Central memory CD4-positive, alpha-beta T cell (primary cell): ENCODE measurements at regions not wholly inside any gene's neighbourhood (a gene's known extent, or its start where the extent isn't known, plus 50 kb on each side); places are given as distances from the start of the nearest gene placed in this dataset.

Source experiments
- DNase-seq: peaks from one replicate; pipeline ENCODE4 v3.0.0; 2022

DNA sequence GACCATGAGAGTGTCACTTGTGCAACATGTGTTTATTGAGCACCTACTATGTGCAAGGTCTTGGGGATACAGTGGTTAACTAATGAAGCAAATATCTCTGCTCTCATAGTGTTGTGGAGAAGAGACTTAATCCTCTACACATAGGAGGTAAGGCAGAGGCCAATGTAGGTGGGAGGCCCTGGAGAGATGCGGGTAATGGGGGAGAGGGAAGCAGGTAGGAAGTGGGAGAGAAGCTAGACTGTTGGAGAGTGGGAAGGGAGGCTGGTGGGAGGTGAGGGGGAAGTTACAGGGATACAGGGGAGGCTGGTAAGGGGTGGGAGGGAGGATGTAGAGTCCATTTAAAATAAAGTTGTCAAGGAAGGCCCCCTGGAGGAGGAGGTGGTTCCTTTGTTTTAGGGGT lies 240.0 kb downstream of the MIAT start:
- no peak for DNase-seq

DNA sequence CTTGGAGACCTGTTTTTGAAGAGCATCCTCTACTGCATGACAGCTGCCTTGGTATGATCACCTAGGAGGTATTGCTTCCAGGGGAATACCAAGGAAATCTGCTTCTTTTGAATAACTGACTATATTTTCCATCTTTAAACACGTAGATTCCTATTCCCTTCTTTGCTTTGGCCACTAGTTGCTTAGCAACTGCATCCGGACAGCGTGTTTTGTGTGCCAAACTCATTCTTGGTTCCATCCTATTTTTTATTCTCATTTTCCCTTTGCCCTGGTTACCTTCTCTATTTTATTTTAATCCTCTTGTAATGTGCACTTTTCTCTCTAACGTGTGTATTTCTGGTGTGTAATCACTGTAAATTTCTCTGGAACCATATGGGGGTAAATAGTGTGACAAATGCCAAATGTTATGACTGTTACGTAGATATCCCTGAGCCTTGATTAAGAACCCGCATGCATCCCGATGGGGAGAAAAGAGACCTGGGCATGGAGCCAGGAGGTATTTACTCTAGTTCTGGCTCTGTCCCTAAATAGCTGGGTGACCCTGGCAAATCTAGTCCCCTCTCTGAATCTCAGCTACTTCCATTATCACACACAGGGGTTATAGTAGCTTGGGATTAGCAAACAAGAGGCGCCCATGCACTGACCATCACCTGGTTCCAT lies 241.7 kb downstream of the MIAT start:
- DNase-seq = no peak

DNA sequence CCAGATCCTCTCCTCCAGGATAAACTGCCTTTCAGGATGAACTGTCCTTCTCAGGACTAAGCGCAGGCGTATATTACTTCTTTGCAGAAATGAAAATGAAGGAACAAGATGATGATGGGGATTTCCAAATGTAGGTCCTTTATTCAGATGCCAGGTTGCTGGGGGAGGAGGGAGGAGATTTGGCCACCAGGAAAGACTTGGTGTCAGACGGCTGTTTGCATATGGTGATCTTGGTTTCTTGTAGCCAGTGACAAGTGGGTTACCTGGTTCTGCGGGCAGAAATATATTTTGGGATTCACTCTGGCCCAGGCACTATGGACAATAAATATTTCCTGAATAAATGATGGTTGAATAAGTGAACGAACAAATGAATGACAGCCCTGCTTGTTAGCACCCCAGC lies 243.4 kb downstream of the MIAT start:
- no peak for DNase-seq

DNA sequence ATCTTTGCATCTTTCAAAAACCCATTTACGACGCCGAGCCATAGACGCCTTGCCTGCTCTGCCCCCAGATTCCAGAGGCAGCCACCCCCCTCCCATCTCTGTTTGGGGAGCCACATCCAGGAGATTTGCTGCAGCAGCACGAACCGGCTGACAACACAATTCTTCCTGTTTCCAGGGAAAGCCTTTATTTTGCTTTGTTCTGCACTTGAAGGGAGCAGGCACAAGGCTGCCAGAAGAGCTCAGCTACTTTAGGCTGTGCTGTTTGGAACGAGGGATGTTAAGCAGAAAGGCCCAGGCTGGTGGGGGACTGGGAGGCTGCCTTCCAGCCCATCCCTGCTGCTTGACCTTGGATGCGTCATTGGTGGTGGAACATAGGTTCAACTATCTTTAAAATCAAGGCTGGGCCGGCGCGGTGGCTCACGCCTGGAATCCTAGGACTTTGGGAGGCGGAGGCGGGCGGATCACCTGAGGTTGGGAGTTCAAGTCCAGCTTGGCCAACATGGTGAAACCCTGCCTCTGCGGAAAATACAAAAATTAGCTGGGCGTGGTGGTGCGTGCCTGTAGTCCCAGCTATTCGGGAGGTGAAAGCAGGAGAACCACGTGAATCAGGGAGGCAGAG lies 243.9 kb downstream of the MIAT start:
- DNase-seq = no peak

DNA sequence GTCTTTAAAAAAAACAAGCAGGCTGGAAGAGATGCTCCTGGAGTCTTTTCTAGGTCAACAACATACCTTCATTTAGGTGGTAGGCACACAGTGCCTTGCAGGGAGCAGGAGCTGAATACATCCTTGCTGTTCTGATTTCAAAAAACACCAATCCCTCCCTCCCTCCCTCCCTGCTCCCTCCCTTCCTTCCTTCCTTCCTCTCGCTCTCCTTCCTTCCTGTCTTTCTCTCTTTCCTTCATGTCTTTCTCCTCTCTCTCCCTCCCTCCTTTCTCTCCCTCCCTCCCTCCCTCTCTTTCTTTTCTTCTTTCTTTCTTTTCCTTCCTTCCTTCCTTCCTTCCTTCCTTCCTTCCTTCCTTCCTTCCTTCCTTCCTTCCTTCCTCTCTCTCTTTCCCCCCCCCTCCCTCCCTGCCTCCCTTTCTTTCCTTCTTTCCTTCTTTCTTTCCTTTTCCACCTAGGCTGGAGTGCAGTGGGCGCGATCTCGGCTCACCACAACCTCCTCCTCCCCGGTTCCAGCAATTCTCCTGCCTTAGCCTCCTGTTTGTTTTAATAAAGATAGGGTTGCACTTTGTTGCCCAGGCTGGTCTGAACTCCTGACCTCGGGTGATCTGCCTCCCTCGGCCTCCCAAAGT lies 245.1 kb downstream of the MIAT start:
- DNase-seq = no peak

DNA sequence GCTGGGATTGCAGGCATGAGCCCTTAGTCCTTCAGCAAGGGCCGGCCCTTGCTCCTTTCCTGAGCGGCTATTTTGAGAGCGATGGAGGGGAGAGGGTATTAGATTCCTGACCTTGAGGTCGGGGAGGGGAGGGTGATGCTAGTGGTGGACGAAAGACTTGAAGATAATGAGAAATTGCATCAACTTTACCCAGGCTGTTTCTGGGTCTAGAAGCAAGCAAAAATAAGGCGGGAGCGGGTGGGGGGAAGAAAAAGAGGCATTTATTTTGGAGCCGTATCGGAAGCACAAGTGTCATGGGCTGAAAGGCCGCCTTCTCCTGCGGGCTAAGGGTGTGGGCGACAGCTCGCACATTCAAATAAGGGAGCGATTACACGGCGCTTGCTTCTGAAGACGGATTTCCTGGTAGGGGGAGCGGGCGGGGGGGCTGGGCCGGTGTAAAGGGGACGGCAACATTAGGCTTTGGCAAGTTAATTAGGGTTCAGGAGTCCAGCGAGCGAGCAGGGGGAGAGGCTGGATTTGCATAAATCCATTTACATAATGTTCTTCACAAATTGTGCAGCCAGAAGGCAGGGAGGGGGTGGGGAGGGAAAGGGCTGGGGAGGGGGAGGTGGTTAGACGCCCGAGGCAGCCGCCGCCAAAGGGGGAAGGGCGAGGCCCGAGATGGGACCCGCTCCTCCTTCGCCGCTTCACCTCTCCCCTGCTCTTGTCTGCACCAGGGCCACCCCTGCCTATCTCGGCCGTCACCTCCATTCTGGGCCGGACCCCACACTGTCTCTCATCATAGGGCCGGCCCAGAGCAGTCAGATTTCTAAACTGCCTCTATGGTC lies 245.9 kb downstream of the MIAT start:
- no peak for DNase-seq

DNA sequence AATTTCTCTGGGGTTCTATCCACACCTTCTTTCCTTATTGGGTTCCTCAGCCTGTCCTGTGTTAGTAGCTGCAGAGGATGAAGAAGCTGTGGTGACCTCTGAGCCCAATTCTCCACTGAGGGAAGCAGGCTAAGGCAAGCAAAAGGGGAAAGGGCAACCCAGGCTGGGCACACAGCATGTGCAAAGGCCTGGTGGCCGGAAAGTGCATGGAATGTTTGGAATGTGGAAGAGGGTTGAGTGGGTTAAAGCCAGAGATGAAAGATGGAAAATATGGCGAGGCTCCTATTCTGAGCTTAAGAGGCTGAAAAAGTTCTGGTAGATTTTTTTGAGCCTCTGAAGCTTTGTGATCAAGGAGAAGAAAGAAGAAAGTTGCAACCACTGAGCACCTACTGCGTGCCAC lies 247.1 kb downstream of the MIAT start:
- no peak for DNase-seq

DNA sequence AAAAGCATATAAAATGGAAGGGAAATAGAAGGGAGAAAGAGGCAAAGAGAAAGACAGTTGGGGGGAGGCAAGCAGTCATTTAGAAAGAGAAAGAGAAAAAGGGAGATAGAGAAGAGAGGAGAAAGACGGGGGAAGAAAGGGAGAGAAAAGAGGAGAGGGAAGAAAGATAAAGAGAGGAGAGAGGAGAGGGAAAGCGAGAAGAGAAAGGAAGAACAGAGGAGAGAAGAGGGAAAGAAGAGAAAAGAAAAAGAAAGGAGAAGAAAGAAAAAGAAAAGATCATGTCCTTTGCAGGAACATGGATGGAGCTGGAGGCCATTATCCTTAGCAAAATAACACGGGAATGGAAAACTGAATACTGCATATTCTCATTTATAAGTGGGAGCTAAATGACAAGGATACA lies 247.7 kb downstream of the MIAT start:
- no peak for DNase-seq

DNA sequence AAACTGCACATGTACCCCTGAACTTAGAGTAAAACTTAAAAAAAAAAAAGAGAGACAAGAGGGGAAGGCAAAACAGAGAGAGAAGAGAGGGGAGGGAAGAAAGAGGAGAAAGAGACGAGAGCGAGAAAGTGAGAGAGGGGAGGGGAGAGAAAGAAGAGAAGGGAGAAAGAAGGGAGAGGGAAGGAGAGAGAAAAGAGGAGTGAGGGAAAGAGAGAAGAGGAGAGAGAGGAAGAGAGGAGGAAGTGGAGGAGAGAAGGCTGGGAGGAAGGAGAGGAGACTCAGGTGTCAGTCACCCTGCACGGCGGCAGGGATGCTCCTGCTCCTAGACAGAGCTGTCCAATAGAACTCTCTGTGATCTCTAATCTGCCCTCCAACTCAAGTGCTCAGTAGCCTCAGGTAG lies 248.3 kb downstream of the MIAT start:
- DNase-seq = no peak

DNA sequence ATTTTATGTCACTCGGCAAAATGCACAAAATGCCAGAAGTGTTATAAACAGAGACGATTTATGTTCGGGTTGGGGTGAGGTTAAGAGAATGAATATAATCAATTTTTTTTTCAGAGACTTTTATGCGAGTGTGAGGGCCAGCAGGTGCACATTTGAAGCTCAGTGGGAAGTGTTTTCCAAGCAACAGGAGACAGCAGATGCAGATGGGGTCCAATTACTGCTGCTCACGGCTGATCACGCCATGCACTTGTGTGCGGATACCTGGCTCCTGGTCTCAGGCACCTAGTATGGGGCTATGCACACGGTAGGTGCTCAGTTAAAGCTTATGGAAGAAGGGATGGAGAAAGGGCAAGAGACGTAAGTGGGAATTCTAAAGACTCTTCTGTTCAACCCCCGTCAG lies 249.1 kb downstream of the MIAT start:
- no peak for DNase-seq

DNA sequence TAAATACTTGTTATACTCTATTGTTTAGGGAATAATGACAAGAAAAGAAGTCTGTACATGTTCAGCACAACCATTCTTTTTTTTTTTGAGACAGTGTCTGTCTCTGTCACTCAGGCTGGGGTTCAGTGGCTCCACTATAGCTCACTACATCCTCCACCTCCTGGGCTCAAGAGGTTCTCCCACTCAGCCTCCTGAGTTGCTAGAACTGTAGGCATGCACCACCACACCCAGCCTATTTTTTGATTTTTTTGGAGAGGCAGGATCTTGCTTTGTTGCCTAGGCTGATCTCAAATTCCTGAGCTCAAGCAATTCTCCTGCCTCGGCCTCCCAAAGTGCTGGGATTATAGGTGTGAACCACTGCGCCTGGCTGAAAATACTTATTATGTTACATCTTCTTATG lies 250.0 kb downstream of the MIAT start:
- no peak for DNase-seq

DNA sequence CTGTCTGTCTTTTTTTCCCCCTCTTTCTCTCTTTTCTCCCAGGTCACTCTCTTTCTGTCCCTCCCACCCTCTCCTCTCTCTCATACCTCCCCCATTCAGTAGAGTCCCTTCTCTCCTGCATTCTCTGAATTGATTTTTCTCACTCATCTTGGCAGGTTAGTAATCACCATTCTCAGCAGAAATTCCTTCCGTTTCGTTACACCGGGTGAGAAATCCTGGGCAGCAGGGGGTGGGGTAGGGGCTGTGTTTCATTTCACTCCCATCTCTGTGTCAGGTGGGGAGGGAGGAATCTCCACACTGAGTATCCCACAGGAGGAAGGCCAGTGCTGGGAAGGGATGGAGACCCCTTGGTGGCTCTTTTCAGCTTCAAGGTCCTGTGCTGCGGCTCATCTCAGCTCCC lies 253.5 kb downstream of the MIAT start:
- no peak for DNase-seq

DNA sequence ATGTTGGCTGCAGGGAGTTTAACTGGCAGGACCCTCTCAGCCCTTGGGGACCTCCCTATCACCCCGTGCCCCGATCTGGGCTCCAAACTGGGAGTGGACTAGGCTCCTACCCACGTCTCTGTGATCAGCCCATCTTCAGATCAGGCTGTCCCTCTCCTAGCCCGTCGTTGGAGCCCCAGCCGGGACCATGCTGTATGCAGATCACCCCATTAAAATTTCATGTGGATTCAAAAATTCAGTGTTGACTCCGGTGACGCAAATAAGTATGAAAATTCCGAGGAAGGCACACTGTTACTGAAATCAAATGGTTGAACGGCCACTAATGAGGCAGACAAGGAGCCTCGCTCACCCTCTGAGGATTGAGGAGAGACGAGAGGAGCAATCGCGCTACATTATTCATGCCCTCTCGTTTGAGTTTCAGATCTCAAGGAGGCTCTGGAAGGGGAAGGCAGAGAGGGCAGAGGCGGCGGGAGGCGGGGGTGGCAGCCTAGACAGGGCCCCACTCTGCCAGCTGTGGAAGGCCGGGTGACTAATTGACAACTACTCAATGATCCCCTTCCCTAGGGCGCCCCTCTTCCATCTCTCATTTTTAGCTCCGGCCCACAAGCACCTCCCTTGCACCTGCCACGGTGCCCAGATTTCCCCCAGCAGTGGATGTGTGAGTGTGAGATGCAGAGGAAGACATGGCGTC lies 255.4 kb downstream of the MIAT start:
- DNase-seq = no peak

DNA sequence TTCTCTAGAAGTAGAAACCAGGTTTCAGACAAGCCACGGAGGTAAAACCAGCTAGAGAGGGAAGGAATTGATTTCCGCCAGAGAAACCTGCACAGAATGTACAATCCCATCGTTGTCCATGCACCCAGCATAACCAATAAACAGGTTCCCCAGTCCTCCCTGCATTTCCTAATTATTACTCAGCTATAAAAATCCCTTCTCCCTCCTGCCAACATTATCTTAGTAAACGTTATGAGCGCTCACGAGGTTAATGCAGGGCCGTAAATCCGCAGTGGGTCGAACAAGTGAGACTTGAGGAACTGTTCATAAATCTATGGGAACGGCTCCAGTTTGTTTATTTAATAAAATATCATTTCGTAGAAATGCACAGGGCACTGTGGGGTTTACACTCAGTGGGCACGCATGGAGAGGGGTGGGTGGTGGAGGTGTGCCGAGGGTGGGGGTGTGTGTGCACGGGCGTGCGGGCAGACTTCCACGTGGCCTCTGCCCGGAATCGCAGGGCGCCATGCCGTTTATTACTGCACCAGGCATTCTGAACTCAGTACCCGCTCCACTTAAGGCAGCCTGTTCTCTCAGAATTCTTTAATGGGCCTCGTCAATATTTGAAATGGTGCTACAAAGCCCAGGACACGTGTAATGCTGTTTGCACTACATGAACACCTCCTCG lies 257.3 kb downstream of the MIAT start:
- DNase-seq = no peak

DNA sequence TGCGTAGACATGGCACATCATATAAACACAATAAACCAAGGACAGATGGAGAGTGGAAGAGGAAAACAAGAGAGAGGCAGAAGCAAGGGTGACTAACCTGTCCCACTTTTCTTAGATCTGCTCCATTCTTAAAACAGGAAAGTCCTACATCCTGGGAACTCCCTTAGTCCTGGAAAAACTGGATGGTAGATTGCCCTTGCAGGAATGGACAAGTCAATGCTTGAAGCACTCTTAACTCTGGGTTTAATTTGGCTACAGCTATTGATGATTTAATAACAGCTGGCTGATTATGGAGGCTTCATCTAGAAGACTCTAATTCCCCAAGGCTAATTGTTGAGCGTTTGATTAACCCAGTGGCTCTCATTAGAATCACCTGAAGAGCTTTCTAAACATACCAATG lies 258.8 kb downstream of the MIAT start:
- no peak for DNase-seq

DNA sequence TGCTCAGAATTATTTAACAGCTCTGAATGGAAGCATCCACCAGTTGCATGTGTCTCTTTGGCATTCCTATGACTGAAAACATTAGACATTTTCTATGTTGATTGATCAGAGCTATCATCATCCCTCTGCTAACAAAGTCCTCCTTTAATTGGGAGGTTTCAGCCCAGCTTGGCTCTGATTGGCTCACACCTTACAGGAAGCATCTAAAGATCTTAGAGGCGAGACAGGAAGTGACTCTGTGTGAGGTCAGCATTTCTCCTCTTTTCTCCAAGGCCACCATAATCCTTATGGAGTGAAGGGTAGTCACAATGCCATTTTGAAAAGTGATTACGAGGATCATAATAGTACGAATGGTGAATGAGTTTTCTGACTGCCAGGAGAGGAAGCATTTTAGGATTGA lies 260.8 kb downstream of the MIAT start:
- no peak for DNase-seq

DNA sequence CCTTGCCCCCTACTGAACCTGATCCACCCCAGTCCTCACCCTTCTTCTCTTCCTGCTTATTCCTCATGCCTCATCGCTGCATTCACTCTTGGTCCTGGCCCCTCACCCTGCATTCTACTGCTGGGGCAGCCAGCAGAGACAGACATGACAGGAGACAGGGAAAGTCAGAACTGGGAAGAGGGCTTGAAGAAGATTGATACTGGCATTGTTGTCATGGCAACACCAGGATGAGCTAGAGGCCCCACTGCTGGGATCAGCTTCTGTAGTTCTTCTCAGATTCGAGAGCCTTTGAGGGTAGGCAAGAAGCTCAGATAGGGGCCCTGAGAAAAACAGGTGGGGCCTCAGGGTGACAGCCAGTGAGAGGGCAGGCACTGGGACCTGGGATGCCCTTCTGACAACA lies 264.3 kb downstream of the MIAT start:
- DNase-seq = no peak

DNA sequence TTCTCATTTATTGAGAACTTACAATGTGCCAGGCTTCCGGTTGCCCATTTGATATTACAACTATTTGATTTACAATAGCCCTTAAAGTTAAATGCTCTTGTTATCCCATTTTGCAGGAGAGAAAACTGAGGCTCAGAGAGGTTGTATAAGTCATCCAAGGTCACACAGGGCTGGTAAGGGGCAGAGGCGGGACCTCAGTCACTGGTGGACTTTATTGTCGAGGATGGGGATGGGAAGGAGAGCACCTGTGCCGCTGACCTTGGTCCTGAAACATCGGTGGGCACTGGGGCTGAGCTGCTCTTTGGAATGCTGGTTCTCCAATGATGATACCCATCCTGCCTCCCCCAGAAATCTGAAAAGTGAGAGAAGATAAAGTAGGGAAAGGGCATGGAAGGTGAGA lies 265.4 kb downstream of the MIAT start:
- no peak for DNase-seq

DNA sequence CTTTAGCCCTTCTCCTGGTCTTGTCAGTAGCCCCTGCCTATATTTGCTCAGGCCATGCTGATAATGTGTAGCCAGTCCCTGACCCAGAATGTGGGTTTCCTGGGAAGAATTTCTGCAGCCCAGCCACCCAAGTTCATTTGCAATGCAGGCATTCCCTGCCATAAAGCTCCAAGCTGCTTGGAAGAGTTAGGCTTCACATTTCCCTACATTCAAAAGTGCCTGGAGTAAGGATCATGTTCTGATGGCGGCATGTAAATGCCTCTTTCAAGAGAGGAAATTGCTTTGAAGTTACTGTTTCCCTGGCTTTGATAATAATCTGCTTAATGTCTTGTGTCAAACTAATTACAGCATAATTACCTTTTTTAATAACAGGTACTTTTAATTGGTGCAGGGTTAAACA lies 266.1 kb downstream of the MIAT start:
- no peak for DNase-seq

DNA sequence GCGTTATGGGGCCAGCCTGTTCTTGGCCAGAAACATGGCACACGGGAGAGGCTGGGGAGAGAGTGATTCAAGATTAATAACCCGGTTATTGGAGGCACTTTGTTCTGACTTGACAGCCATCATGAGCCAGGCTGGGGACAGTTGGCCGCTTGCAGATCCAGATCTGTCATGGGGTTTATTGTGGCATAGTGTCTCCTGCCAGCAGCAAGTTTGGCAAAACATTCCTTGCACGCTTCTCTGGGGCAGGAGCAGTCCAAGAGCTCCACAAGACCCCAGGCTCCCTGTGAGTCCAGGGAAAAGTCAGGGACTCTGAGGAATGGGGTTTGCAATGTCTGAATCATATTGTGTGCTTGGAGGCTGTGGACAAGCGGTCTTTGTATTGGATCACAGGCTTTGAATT lies 270.4 kb downstream of the MIAT start:
- DNase-seq = no peak

DNA sequence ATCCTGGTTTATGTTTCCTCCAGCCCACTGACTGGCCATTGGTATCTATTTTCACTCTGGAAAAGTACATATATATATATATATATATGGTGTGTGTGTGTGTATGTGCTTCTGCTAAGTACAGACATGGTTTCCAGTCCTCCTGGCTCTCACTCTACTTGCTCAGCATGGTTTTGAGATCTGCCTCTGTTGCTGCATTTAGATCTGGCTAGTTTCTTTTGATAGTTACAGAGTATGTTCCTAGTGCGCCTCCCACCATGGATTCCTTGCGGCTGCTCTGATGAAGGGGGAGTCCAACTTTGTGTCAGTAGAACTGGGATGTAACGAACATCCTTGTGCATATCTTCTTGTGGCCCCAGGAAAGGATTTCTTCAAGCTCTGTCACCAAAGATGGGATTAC lies 274.1 kb downstream of the MIAT start:
- no peak for DNase-seq

DNA sequence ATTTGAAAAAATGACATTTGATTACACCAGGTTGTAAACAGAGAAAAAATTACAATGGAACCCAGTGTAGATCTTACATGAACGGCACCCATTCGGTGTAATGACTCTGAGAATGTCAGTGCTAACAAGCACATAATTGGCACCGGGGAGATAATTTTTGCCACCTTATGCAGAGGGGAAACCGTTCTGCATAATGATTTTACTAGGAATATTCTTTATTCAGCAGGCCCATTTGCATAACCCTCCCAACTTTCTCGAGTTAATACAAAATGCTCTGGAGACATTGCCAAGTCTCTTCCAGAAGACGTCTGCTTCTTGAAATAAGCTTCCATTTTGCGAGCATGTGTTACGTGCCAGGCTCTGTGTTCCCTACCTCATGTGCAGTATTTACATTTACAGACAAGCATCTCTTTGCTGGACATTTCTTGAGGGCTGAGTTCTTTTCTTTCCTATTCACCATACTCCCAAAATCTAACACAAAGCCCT lies 275.8 kb downstream of the MIAT start:
- no peak for DNase-seq
